Astrocyte (in vitro differentiated cells and primary cell): ENCODE measurements at regions not wholly inside any gene's neighbourhood (a gene's known extent, or its start where the extent isn't known, plus 50 kb on each side); places are given as distances from the start of the nearest gene placed in this dataset.

Experiments
- DNase-seq: peaks from one replicate; pipeline ENCODE4 v3.0.0-alpha.2; 2010; ENCODE audit warnings: low read depth
- FAIRE-seq: peaks from 2 replicates; lab custom pipeline; 2011; peaks lifted over from hg19 to GRCh38; lab: Jason Lieb, UNC
- H2AFZ ChIP-seq: 2 replicates; pipeline ENCODE4 v1.6.0; 2012; ENCODE audit warnings: low read depth, low read length, inconsistent platforms
- H3K27ac ChIP-seq: 2 replicates; pipeline ENCODE4 v1.5.1; 2011; ENCODE audit warnings: low read depth, low read length, inconsistent platforms
- H3K27me3 ChIP-seq: 2 replicates; pipeline ENCODE4 v1.6.0; 2011; ENCODE audit warnings: low read length, inconsistent platforms; ENCODE audit not compliant: insufficient read depth
- H3K36me3 ChIP-seq: 2 replicates; pipeline ENCODE4 v1.5.1; 2011; ENCODE audit warnings: low read length, inconsistent platforms; ENCODE audit not compliant: insufficient read depth
- H3K4me1 ChIP-seq: 2 replicates; pipeline ENCODE4 v1.5.1; 2011; ENCODE audit warnings: low read length, inconsistent platforms; ENCODE audit not compliant: insufficient read depth
- H3K4me2 ChIP-seq: 2 replicates; pipeline ENCODE4 v1.6.0; 2012; ENCODE audit warnings: low read length, inconsistent platforms
- H3K4me3 ChIP-seq: 2 replicates; pipeline ENCODE4 v1.5.1; 2011; ENCODE audit warnings: low read depth, mild to moderate bottlenecking, low read length, inconsistent platforms; ENCODE audit not compliant: insufficient read depth
- H3K79me2 ChIP-seq: 2 replicates; pipeline ENCODE4 v1.6.0; 2012; ENCODE audit warnings: mild to moderate bottlenecking, low read length, inconsistent platforms; ENCODE audit not compliant: insufficient read depth
- H3K9ac ChIP-seq: 2 replicates; pipeline ENCODE4 v1.6.0; 2012; ENCODE audit warnings: mild to moderate bottlenecking, low read length, inconsistent platforms
- H3K9me3 ChIP-seq: 2 replicates; pipeline ENCODE4 v1.5.1; 2012; ENCODE audit warnings: low read depth, mild to moderate bottlenecking, low read length, inconsistent platforms; ENCODE audit not compliant: insufficient read depth
- H4K20me1 ChIP-seq: 2 replicates; pipeline ENCODE4 v1.6.0; 2012; ENCODE audit warnings: low read length, inconsistent platforms; ENCODE audit not compliant: insufficient read depth
- H3K27ac Mint-ChIP-seq: one replicate; pipeline ENCODE4 v1.8.0; 2021; ENCODE audit warnings: mild to moderate bottlenecking, mixed read lengths; ENCODE audit not compliant: unreplicated experiment
- H3K27me3 Mint-ChIP-seq: one replicate; pipeline ENCODE4 v1.8.0; 2021; ENCODE audit warnings: low read depth, mixed read lengths; ENCODE audit not compliant: unreplicated experiment
- H3K36me3 Mint-ChIP-seq: one replicate; pipeline ENCODE4 v1.8.0; 2021; ENCODE audit warnings: low read depth, mixed read lengths; ENCODE audit not compliant: unreplicated experiment
- H3K4me1 Mint-ChIP-seq: one replicate; pipeline ENCODE4 v1.8.0; 2021; ENCODE audit warnings: low read depth, mixed read lengths; ENCODE audit not compliant: unreplicated experiment
- H3K4me3 Mint-ChIP-seq: one replicate; pipeline ENCODE4 v1.8.0; 2021; ENCODE audit warnings: mild to moderate bottlenecking, moderate library complexity, mixed read lengths; ENCODE audit not compliant: unreplicated experiment
- H3K9me3 Mint-ChIP-seq: one replicate; pipeline ENCODE4 v1.8.0; 2021; ENCODE audit warnings: mild to moderate bottlenecking, mixed read lengths; ENCODE audit not compliant: unreplicated experiment
- EZH2 ChIP-seq: IDR thresholded peaks from 2 replicates; pipeline ENCODE4 v1.6.1; 2012; ENCODE audit warnings: mild to moderate bottlenecking, low read length, inconsistent platforms; ENCODE audit not compliant: insufficient read depth
- TF ChIP-seq, protein P1 (sequence below): IDR thresholded peaks from 2 replicates; pipeline ENCODE4 v1.5.1; 2011; ENCODE audit warnings: low read depth, mild to moderate bottlenecking, inconsistent platforms, low read length, moderate library complexity; ENCODE audit not compliant: insufficient read depth

DNA sequence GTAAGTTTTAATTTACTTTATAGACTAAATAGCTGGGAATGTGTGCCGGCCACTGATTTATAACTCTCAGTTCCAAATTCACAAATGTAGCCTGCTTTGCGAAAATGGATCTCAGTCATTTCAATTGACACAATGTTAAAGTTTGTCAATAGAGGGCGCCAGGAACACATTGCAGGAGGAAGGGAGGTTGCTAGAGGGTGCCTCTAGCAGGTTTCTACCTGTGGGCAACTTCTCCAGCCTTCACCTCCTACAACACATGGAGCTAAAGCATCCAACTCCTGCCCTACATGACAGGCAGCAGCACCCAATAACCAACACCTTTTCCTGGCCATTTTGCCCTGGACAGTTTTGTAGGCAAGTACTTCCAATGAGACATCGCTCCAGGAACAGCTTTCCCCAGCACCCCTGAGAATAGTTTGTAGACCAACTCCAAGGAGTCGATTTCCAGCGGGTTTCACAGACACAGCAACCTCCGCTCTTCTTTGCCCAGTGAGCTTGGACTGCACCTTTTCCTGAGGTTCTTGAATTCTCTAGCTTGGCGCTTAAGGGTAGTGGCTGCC lies 784.8 kb upstream of the CDH2 start:
- FAIRE-seq: no peak
- TF ChIP-seq, protein P1, sequence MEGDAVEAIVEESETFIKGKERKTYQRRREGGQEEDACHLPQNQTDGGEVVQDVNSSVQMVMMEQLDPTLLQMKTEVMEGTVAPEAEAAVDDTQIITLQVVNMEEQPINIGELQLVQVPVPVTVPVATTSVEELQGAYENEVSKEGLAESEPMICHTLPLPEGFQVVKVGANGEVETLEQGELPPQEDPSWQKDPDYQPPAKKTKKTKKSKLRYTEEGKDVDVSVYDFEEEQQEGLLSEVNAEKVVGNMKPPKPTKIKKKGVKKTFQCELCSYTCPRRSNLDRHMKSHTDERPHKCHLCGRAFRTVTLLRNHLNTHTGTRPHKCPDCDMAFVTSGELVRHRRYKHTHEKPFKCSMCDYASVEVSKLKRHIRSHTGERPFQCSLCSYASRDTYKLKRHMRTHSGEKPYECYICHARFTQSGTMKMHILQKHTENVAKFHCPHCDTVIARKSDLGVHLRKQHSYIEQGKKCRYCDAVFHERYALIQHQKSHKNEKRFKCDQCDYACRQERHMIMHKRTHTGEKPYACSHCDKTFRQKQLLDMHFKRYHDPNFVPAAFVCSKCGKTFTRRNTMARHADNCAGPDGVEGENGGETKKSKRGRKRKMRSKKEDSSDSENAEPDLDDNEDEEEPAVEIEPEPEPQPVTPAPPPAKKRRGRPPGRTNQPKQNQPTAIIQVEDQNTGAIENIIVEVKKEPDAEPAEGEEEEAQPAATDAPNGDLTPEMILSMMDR: peak; percentile 35
- no peak for TF ChIP-seq EZH2
- no peaks in the 10 kb centered on the region for H4K20me1 ChIP-seq
- no peak overlapping the region for H3K27ac Mint-ChIP-seq
- H3K27ac ChIP-seq: no peak overlapping the region
- no peaks in the 10 kb centered on the region for H3K4me1 Mint-ChIP-seq
- H3K36me3 ChIP-seq: no peaks in the 10 kb centered on the region
- H3K4me1 ChIP-seq: peaks cover 3% of the 10 kb centered on the region
- H3K9me3 ChIP-seq: no peaks in the 10 kb centered on the region
- no peak overlapping the region for H3K4me3 ChIP-seq
- no peaks in the 10 kb centered on the region for H3K79me2 ChIP-seq
- no peaks in the 10 kb centered on the region for H3K27me3 Mint-ChIP-seq
- H3K9ac ChIP-seq: no peak overlapping the region
- DNase-seq: no peak
- no peak overlapping the region for H3K4me3 Mint-ChIP-seq
- no peak overlapping the region for H2AFZ ChIP-seq
- H3K36me3 Mint-ChIP-seq: no peaks in the 10 kb centered on the region
- H3K4me2 ChIP-seq: no peak overlapping the region
- H3K9me3 Mint-ChIP-seq: no peaks in the 10 kb centered on the region
- H3K27me3 ChIP-seq: no peaks in the 10 kb centered on the region

DNA sequence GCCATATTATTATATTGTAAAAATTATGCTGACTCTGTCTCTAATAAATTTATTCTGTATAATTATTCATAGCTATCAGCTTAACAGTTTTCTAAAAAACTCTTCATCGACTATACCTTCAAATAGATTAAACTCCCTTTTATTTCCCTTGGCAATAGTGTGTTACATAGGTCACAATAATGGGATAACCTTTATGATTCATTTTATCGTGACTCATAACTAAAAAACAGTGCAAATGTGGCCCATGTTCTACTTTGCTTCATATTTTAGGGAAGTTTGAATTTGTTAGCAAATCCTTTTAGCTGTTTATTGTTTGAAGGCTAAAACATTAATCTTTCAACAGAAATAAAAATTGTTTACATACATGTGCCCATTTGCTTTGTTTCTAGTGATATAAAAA lies 783.2 kb upstream of the CDH2 start:
- H3K9me3 ChIP-seq: no peaks in the 10 kb centered on the region
- no peak overlapping the region for H3K27ac ChIP-seq
- no peak overlapping the region for H2AFZ ChIP-seq
- Mint-ChIP-seq H3K4me1 (no peaks in the 10 kb centered on the region), H3K4me3 (no peak overlapping the region), H3K36me3 (no peaks in the 10 kb centered on the region), H3K27ac (no peak overlapping the region), H3K9me3 (no peaks in the 10 kb centered on the region), H3K27me3 (no peaks in the 10 kb centered on the region)
- H3K4me1 ChIP-seq: peaks cover 3% of the 10 kb centered on the region
- no peak overlapping the region for H3K4me3 ChIP-seq
- peak overlapping the region; percentile 44 for H3K4me2 ChIP-seq
- H3K79me2 ChIP-seq: no peaks in the 10 kb centered on the region
- no peaks in the 10 kb centered on the region for H3K27me3 ChIP-seq
- no peak for FAIRE-seq
- H3K9ac ChIP-seq: no peak overlapping the region
- peak; percentile 64 for DNase-seq
- H3K36me3 ChIP-seq: no peaks in the 10 kb centered on the region
- no peaks in the 10 kb centered on the region for H4K20me1 ChIP-seq
- TF ChIP-seq EZH2: no peak
- TF ChIP-seq, protein P1: no peak

DNA sequence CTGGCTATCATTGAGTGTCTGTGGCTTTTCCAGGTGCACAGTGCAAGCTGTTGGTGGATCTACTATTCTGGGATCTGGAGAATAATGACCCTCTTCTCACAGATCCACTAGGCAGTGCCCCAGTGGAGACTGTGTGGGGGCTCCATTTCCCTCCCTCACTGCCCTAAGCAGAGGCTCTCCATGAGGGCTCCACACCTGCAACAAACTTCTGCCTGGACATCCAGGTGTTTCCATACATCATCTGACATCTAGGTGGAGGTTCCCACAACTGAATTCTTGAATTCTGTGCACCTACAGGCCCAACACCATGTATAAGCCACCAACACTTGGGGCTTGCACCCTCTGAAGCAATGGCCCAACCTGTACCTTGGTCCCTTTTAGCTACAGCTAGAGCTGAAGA lies 775.4 kb upstream of the CDH2 start:
- DNase-seq (no peak), FAIRE-seq (no peak)
- Histone ChIP-seq H3K27ac (no peak overlapping the region), H3K9me3 (peaks cover 15% of the 10 kb centered on the region), H3K4me1 (no peaks in the 10 kb centered on the region), H2AFZ (no peak overlapping the region), H3K36me3 (no peaks in the 10 kb centered on the region), H4K20me1 (no peaks in the 10 kb centered on the region), H3K4me2 (no peak overlapping the region), H3K27me3 (no peaks in the 10 kb centered on the region), H3K79me2 (no peaks in the 10 kb centered on the region), H3K9ac (no peak overlapping the region), H3K4me3 (no peak overlapping the region)
- Mint-ChIP-seq H3K27ac (no peak overlapping the region), H3K9me3 (peaks cover 9% of the 10 kb centered on the region), H3K4me1 (no peaks in the 10 kb centered on the region), H3K27me3 (no peaks in the 10 kb centered on the region), H3K36me3 (no peaks in the 10 kb centered on the region), H3K4me3 (no peak overlapping the region)
- no peak for TF ChIP-seq EZH2
- TF ChIP-seq, protein P1: no peak
